Anterior cingulate cortex (tissue), 58 donors: ENCODE measurements at regions not wholly inside any gene's neighbourhood (a gene's known extent, or its start where the extent isn't known, plus 50 kb on each side); places are given as distances from the start of the nearest gene placed in this dataset.

Experiments
- DNase-seq, 58 donors: peaks; one replicate each; lab custom pipeline; 2025; lab: John Stamatoyannopoulos, UW

DNA sequence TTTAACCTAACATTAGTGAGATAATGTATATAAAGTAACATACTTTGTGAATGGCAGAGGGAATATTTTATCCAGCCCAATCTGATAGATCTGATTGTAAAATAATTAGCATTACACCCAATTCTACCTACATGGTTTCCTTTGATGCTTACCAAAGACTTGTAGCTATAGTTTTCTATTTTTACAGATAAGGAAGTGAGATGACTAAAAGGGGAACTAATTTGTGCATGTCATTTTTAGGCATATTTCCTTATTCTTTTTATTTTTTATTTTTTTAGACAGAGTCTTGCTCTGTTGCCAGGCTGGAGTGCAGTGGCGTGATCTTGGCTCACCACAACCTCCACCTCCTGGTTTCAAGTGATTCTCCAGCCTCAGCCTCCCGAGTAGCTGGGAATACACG lies 793.7 kb upstream of the LRRC4C start:
- DNase-seq, result no peak

DNA sequence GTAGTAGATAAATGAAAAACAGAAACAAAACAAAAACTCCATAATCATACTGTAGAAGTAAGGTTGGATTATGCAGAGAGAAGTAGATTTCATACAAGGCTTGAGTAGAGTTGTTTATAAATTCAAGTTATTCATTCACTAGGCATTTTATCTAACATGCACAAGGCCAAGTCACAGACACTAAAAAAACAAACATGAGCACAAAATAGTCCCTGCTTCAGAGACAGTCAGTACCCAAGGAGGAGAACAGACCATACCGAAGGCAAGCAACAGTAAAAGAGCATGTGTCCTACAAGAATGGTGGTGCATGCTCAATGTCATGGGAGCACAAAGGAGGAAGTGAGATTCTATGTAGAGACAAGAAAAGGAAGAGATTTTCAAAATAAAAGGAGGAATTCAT lies 796.5 kb upstream of the LRRC4C start:
- DNase-seq, result no peak

DNA sequence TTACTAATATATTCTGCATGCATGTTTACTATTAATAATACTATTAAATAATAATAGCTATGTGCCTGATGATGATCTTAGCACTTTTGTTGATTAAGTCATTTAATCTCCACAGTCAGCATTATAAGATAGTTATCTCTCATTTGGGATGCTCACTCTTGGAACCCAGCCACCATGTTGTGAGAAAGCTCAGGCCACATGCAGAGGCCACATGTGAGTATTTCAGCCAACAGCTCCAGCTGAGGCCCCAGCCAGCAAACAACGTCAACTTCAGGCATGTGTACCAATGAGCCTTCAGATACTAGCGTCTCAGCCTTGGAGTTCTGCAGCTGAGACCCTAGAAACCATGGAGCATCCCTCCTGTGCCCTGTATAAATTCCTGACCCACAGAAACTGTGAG lies 798.1 kb upstream of the LRRC4C start:
- peak in 1 of 58 donors; percentile 17 for DNase-seq

DNA sequence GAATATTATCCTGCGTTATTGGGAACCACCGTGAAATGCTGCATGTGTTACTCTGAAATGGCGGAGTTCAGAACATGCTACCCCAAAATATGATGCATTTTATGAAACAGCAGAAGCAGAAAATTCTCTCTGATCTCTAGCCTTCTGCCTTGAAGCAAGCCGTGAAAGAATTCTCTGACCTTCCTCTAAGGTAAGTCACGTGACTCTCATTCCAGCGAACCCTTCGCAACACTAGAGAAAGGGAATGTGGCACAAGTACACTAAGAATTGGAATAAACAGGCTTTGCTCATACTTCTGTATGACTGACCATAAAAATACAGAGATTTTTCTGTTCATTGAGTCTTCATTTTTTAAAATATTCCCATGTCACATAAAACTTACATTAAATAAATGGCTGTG lies 805.6 kb upstream of the LRRC4C start:
- no peak for DNase-seq

- DNase-seq, result no peak
These were observed 811.9 kb upstream of the LRRC4C start for GRCh38 chr11:42271306-42271705.

DNA sequence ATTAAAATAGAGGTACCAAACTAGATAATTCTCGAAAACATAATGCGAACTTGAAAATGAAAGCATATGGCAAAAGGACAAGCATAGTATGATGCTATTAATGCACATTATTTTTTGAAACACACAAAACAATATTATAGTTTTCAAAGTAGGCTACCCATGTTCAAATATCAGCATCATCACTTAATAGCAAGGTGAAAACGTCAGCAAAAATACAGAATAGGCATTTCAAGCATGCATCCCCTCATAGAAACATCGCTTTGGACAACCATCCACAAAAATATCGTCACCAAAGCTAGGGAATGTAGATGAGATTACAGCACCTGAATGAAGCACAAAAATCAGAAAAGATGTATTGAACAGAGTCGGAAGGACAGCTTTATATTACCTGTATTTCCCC lies 814.5 kb upstream of the LRRC4C start:
- no peak for DNase-seq

DNA sequence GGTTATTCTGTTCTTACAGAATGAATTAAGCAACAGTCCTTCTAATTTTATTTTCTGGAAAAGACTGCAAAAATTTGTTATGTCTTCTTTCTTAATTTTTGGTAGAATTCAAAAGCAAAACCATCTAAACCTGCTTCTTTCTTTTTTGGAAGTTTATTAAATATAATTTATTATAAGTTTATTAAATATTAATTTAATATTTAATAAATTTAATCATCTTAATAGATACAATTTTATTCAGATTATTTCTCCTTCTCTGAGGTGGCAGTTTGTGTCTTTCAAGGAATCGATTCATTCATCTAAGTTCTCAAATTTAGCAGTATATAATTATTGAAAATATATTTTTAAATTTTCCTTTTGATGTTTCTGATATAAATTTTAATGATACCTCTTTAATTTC lies 837.5 kb upstream of the LRRC4C start:
- no peak for DNase-seq

DNA sequence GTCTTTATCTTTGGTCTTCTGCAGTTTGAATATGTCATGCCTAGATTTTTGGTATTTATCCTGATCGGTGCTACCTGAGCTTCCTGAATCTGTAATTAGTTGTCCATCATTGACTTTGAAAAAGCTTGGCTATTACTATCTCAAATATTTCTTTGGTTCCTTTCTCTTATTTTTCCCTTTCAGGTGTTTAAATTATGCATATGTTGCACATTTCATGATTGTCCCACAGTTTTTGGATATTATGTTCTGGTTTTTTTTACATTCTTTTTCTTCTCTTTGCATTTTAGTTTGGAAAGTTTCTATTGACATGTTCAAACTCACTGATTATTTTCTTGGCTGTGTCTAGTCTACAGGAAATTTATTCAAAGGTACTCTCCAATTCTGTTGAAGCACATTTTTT lies 840.3 kb upstream of the LRRC4C start:
- no peak for DNase-seq

GRCh38 chr11:42301777-42302176 lies 842.3 kb upstream of the LRRC4C start:
- DNase-seq, result no peak

GRCh38 chr11:42311514-42311913 lies 852.1 kb upstream of the LRRC4C start:
- DNase-seq, result no peak

DNA sequence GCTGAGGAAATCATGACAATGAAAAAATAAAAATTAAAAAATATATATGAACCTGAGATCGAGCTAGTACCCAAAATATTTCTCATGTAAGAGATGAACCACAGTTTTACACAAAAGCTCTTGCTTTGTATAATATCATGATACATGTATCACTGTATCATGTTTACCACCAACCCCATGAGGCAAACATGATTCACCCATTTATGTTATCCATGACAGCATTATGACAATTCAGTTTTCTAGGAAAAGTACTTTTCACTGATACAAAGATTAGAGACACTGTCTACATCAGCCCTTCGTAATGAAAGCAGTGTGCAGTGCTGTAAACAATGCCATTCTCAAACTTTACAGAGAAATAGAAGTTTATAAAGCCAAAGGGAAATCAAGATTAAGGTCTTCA lies 852.5 kb upstream of the LRRC4C start:
- no peak for DNase-seq

GRCh38 chr11:42315267-42315666 lies 855.8 kb upstream of the LRRC4C start:
- no peak for DNase-seq

- DNase-seq, result no peak
These were observed 856.4 kb upstream of the LRRC4C start for GRCh38 chr11:42315846-42316245.

- DNase-seq, result no peak
These were observed 860.5 kb upstream of the LRRC4C start for GRCh38 chr11:42319921-42320320.

DNA sequence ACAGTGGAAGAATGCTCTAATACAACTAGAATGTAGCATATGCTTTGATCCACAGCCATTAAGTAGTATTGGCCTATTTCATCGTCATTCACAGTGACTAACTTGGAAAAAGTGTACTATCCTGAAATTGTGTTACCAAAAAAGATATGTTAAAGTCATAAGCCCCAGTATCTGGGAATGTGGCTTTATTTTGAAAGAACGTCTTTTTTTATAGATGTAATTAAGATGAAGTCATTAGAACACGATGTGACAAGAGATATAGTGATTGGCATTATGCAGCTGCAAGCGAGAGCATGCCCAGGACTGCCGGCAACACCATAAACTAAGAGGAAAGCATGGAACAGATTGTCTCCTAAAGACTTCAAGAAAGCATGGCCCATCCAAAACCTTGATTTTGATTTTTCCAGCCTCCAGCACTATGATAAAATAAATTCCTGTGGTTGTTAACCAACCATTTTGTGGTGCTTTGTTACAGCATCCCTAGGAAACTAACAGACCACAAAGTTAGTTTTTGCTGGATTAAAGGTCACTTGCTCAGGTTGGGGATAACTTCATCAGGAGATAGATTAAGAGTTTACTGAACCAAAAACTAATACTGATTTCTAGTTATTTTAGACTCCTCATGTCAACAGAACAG lies 870.6 kb upstream of the LRRC4C start:
- no peak for DNase-seq

- DNase-seq, result no peak
These were observed 878.5 kb upstream of the LRRC4C start for GRCh38 chr11:42337786-42338455.

DNA sequence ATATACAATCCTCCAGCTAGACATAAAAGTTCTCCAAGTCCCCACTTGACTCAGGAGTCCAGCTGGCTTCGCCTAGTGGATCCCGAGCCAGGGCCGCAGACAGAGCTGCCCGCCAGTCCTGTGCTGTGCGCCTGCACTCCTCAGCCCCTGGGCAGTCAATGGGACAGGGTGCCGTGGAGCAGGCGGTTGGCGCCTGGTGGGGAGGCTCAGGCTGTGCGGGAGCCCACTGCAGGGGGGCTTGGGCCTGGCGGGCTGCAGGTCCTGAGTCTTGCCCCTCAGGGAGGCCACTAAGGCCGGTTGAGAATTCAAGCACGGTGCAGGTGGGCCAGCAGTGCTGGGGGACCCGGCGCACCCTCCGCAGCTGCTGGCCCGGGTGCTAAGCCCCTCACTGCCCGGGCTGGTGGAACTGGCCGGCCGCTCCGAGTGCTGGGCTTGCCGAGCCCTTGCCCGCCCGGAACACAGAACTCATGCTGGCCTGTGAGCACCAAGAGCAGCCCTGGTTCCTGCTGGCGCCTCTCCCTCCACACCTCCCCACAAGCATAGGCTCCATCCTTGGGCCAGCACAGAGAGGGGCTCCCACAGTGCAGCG lies 884.8 kb upstream of the LRRC4C start:
- no peak for DNase-seq

GRCh38 chr11:42345933-42346332 lies 886.5 kb upstream of the LRRC4C start:
- no peak for DNase-seq

DNA sequence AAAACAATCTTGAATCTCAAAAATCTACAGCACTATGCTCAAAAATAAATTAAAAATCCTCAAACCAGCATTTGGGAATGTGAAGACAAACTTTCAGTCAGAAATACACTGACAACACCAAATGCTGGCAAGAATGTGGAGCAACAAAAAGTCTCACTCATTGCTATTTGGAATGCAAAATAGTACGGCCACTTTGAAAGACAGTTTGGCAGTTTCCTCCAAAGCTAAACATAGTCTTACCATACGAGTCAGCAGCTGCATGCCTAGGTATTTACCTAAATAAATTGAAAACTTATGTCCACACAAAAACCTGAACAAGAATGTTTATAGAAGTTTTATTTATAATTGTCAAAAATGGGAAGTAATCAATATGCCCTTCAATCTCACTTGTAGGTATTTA lies 904.2 kb upstream of the LRRC4C start:
- no peak for DNase-seq

- DNase-seq, result no peak
These were observed 921.7 kb upstream of the API5 start for GRCh38 chr11:42390116-42390515.

GRCh38 chr11:42397483-42397882 lies 914.3 kb upstream of the API5 start:
- no peak for DNase-seq

- peak in 51 of 58 donors; percentile 2 to 78 (median 29) for DNase-seq
These were observed 904.5 kb upstream of the API5 start for GRCh38 chr11:42407341-42407740.
